ENCODE measurements at regions not wholly inside any gene's neighbourhood (a gene's known extent, or its start where the extent isn't known, plus 50 kb on each side); places are given as distances from the start of the nearest gene placed in this dataset.

DNA sequence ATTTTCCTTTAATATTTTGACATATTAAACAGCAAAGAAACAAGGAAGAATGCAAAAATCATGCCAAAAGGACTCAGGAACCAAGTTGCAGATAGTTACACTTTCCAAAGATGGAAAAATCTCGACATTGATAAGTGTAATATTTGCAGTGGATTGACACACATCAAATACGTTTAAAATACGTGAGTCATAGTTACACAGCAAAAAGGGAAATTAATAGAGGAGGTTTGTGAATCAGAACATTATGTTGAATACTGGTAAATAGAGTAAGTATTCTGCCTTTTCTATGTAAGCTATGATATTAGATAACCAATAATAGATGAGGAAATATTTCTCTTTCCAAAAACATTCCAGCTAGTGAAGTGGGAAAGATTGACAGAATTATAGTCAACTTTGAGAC lies 1761.3 kb upstream of the IGFBP7 start:
- Histone ChIP-seq H3K79me2 (ENCODE audit: control insufficient read depth, low read length) (no peaks in the 10 kb centered on the region), H3K4me1 (ENCODE audit: control insufficient read depth, low read length) (no peaks in the 10 kb centered on the region), H3K4me2 (ENCODE audit: low read length) (no peak overlapping the region), H3K27me3 (ENCODE audit: control insufficient read depth, low read length) (no peaks in the 10 kb centered on the region), H3K9me2 (replicated peaks; ENCODE audit: control insufficient read depth, low read length) (no peaks in the 10 kb centered on the region), H3K36me3 (ENCODE audit: control insufficient read depth, low read length) (no peaks in the 10 kb centered on the region), H3K9me3 (ENCODE audit: control insufficient read depth, insufficient read depth, low read length) (no peaks in the 10 kb centered on the region), H4K20me1 (ENCODE audit: control insufficient read depth, insufficient read depth, low read depth, low read length) (no peaks in the 10 kb centered on the region), H3K27ac (ENCODE audit: low read depth, low read length) (no peak overlapping the region), H3K4me3 (ENCODE audit: low read length) (no peak overlapping the region), H3F3A (ENCODE audit: control insufficient read depth, insufficient read depth) (no peaks in the 10 kb centered on the region)
- TF ChIP-seq, protein P1, sequence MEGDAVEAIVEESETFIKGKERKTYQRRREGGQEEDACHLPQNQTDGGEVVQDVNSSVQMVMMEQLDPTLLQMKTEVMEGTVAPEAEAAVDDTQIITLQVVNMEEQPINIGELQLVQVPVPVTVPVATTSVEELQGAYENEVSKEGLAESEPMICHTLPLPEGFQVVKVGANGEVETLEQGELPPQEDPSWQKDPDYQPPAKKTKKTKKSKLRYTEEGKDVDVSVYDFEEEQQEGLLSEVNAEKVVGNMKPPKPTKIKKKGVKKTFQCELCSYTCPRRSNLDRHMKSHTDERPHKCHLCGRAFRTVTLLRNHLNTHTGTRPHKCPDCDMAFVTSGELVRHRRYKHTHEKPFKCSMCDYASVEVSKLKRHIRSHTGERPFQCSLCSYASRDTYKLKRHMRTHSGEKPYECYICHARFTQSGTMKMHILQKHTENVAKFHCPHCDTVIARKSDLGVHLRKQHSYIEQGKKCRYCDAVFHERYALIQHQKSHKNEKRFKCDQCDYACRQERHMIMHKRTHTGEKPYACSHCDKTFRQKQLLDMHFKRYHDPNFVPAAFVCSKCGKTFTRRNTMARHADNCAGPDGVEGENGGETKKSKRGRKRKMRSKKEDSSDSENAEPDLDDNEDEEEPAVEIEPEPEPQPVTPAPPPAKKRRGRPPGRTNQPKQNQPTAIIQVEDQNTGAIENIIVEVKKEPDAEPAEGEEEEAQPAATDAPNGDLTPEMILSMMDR (IDR thresholded peaks at IDR 0.05; ENCODE audit: low read depth, low read length, poor library complexity, severe bottlenecking): no peak
- TF ChIP-seq EZH2phosphoT487 (IDR thresholded peaks at IDR 0.05; ENCODE audit: borderline replicate concordance, low read length): no peak

DNA sequence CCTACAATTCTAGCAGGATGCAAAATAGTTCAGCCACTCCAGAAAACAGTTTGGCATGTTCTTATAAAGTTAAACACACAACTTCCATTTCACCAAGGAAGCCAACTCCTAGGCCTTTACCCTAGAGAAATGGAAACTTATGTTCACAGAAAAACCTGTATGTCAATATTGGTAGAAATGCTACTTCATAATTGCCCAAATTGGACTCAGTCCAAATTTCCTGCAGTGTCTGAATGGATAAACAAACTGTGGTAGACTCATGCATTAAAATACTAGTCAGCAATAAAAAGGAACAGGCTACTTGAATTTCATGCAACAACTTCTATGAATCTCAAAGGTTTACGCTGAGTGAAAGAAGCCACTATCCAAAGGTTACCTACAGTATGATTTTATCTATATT lies 1738.8 kb upstream of the IGFBP7 start:
- Histone ChIP-seq H3K4me2 (ENCODE audit: low read length) (no peak overlapping the region), H3K9me3 (ENCODE audit: control insufficient read depth, insufficient read depth, low read length) (no peaks in the 10 kb centered on the region), H3K27ac (ENCODE audit: low read depth, low read length) (no peak overlapping the region), H3K9me2 (replicated peaks; ENCODE audit: control insufficient read depth, low read length) (no peaks in the 10 kb centered on the region), H3F3A (ENCODE audit: control insufficient read depth, insufficient read depth) (no peaks in the 10 kb centered on the region), H3K79me2 (ENCODE audit: control insufficient read depth, low read length) (no peaks in the 10 kb centered on the region), H4K20me1 (ENCODE audit: control insufficient read depth, insufficient read depth, low read depth, low read length) (no peaks in the 10 kb centered on the region), H3K36me3 (ENCODE audit: control insufficient read depth, low read length) (no peaks in the 10 kb centered on the region), H3K27me3 (ENCODE audit: control insufficient read depth, low read length) (no peaks in the 10 kb centered on the region), H3K4me3 (ENCODE audit: low read length) (no peak overlapping the region), H3K4me1 (ENCODE audit: control insufficient read depth, low read length) (no peaks in the 10 kb centered on the region)
- TF ChIP-seq, protein P1 (IDR thresholded peaks at IDR 0.05; ENCODE audit: low read depth, low read length, poor library complexity, severe bottlenecking): no peak
- no peak for TF ChIP-seq EZH2phosphoT487 (IDR thresholded peaks at IDR 0.05; ENCODE audit: borderline replicate concordance, low read length)

DNA sequence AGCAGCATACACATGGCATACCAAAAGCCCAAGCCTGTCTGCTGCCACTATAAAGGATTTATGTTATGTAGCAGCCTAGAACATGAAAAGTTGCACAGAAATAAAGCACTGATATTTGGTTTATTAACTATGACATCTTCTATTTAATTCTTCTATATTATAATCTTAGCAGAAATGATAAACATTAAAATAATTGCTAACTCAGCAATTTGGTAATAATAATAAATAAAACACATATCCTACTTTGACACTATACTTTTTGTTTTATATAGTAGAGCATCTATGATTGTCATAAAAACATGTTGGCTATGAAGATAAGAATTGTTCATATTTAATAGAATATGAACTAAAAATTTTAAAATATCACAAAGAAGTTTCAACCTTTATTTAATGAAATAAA lies 1733.3 kb upstream of the IGFBP7 start:
- Histone ChIP-seq H3K9me3 (ENCODE audit: control insufficient read depth, insufficient read depth, low read length) (no peaks in the 10 kb centered on the region), H3F3A (ENCODE audit: control insufficient read depth, insufficient read depth) (no peaks in the 10 kb centered on the region), H3K4me1 (ENCODE audit: control insufficient read depth, low read length) (no peaks in the 10 kb centered on the region), H3K27ac (ENCODE audit: low read depth, low read length) (no peak overlapping the region), H4K20me1 (ENCODE audit: control insufficient read depth, insufficient read depth, low read depth, low read length) (no peaks in the 10 kb centered on the region), H3K4me3 (ENCODE audit: low read length) (no peak overlapping the region), H3K27me3 (ENCODE audit: control insufficient read depth, low read length) (no peaks in the 10 kb centered on the region), H3K4me2 (ENCODE audit: low read length) (no peak overlapping the region), H3K79me2 (ENCODE audit: control insufficient read depth, low read length) (no peaks in the 10 kb centered on the region), H3K9me2 (replicated peaks; ENCODE audit: control insufficient read depth, low read length) (no peaks in the 10 kb centered on the region), H3K36me3 (ENCODE audit: control insufficient read depth, low read length) (no peaks in the 10 kb centered on the region)
- TF ChIP-seq, protein P1 (IDR thresholded peaks at IDR 0.05; ENCODE audit: low read depth, low read length, poor library complexity, severe bottlenecking): no peak
- TF ChIP-seq EZH2phosphoT487 (IDR thresholded peaks at IDR 0.05; ENCODE audit: borderline replicate concordance, low read length): no peak

DNA sequence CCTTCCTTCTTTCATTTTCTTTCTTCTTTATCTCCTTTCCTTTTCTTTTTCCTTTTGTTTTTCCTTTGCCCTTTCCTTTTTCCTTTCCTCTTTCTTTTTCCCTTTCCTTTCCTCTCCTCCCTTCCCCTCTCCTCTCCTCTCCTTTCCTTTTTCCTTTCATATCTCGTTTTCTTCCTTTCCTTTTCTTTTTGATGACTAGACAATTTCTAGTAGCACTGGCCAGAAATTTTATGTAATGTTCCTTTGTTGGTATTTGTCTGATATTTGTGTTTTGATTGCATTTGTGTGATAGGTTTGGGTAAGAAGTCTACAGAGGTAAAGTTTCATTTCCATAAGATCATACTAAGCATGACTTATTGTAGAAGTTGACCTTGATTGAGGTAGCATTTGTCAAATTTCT lies 1722.9 kb upstream of the IGFBP7 start:
- Histone ChIP-seq H3K79me2 (ENCODE audit: control insufficient read depth, low read length) (no peaks in the 10 kb centered on the region), H3K9me3 (ENCODE audit: control insufficient read depth, insufficient read depth, low read length) (no peaks in the 10 kb centered on the region), H3K36me3 (ENCODE audit: control insufficient read depth, low read length) (no peaks in the 10 kb centered on the region), H3K4me3 (ENCODE audit: low read length) (no peak overlapping the region), H3F3A (ENCODE audit: control insufficient read depth, insufficient read depth) (no peaks in the 10 kb centered on the region), H3K27me3 (ENCODE audit: control insufficient read depth, low read length) (no peaks in the 10 kb centered on the region), H3K4me2 (ENCODE audit: low read length) (no peak overlapping the region), H3K27ac (ENCODE audit: low read depth, low read length) (no peak overlapping the region), H3K4me1 (ENCODE audit: control insufficient read depth, low read length) (no peaks in the 10 kb centered on the region), H4K20me1 (ENCODE audit: control insufficient read depth, insufficient read depth, low read depth, low read length) (no peaks in the 10 kb centered on the region), H3K9me2 (replicated peaks; ENCODE audit: control insufficient read depth, low read length) (no peaks in the 10 kb centered on the region)
- TF ChIP-seq, protein P1 (IDR thresholded peaks at IDR 0.05; ENCODE audit: low read depth, low read length, poor library complexity, severe bottlenecking): no peak
- TF ChIP-seq EZH2phosphoT487 (IDR thresholded peaks at IDR 0.05; ENCODE audit: borderline replicate concordance, low read length): no peak

Data from DOHH2 (cell line).